Mesenchymal stem cell (in vitro differentiated cells and primary cell): ENCODE measurements at regions not wholly inside any gene's neighbourhood (a gene's known extent, or its start where the extent isn't known, plus 50 kb on each side); places are given as distances from the start of the nearest gene placed in this dataset.

Experiments used
- DNase-seq: peaks from one replicate; pipeline ENCODE4 v3.0.0-alpha.2; 2013
- H2AFZ ChIP-seq: one replicate; pipeline ENCODE4 v1.6.1; 2013; ENCODE audit warnings: low read depth, mild to moderate bottlenecking, control low read depth, inconsistent platforms, low read length, moderate library complexity
- H2AK5ac ChIP-seq: 2 replicates; pipeline ENCODE4 v1.6.1; 2013; ENCODE audit warnings: low read length, moderate library complexity, mild to moderate bottlenecking, inconsistent platforms; ENCODE audit not compliant: severe bottlenecking
- H2BK120ac ChIP-seq: one replicate; pipeline ENCODE4 v1.6.1; 2013; ENCODE audit warnings: low read depth, mild to moderate bottlenecking, inconsistent platforms, low read length, moderate library complexity
- H2BK12ac ChIP-seq, 2 experiments: one replicate each; pipeline ENCODE4 v1.6.1; 2013; ENCODE audit warnings: inconsistent platforms in 2 of 2, low read length in 2 of 2, mild to moderate bottlenecking in 2 of 2, moderate library complexity in 2 of 2, control low read depth in 1 of 2
- H2BK15ac ChIP-seq: one replicate; pipeline ENCODE4 v1.6.1; 2013; ENCODE audit warnings: mild to moderate bottlenecking, low read depth, inconsistent platforms; ENCODE audit not compliant: poor library complexity, severe bottlenecking
- H2BK5ac ChIP-seq: 2 replicates; pipeline ENCODE4 v1.6.1; 2013; ENCODE audit warnings: low read depth, mild to moderate bottlenecking, low read length, control low read depth, inconsistent platforms; ENCODE audit not compliant: poor library complexity, severe bottlenecking
- H3K14ac ChIP-seq, 2 experiments: one replicate each; pipeline ENCODE4 v1.6.1; 2013; ENCODE audit warnings: inconsistent platforms in 2 of 2, low read length in 2 of 2, control low read depth in 1 of 2, mild to moderate bottlenecking in 1 of 2, moderate library complexity in 1 of 2
- H3K18ac ChIP-seq, 2 experiments: one replicate each; pipeline ENCODE4 v1.6.1; 2013; ENCODE audit warnings: inconsistent platforms in 2 of 2, low read length in 2 of 2, control low read depth in 1 of 2, low read depth in 1 of 2, mild to moderate bottlenecking in 1 of 2
- H3K23ac ChIP-seq, 2 experiments: one replicate each; pipeline ENCODE4 v1.6.1; 2013; ENCODE audit warnings: inconsistent platforms in 2 of 2, low read length in 2 of 2, mild to moderate bottlenecking in 2 of 2, moderate library complexity in 2 of 2, control low read depth in 1 of 2
- H3K27ac ChIP-seq: 2 replicates; pipeline ENCODE4 v1.5.1; 2013; ENCODE audit warnings: mild to moderate bottlenecking, moderate library complexity, low read length, control low read depth, inconsistent platforms; ENCODE audit not compliant: poor library complexity, severe bottlenecking
- H3K27me3 ChIP-seq, 2 experiments: 2 replicates each; pipeline versions ENCODE4 v1.6.1 to v1.7.0; 2013; ENCODE audit warnings: low read length in 2 of 2, mild to moderate bottlenecking in 2 of 2, moderate library complexity in 2 of 2, control low read depth in 1 of 2, inconsistent platforms in 1 of 2; ENCODE audit not compliant: control insufficient read depth in 1 of 2, insufficient read depth in 1 of 2
- H3K36me3 ChIP-seq, 2 experiments: 2 replicates each; pipeline versions ENCODE4 v1.6.1 to v1.7.0; 2013; ENCODE audit warnings: low read length in 2 of 2, control low read depth in 1 of 2, inconsistent platforms in 1 of 2, low read depth in 1 of 2, mild to moderate bottlenecking in 1 of 2; ENCODE audit not compliant: insufficient read depth in 2 of 2, control insufficient read depth in 1 of 2
- H3K4ac ChIP-seq, 2 experiments: one replicate each; pipeline ENCODE4 v1.6.1; 2013; ENCODE audit warnings: inconsistent platforms in 2 of 2, low read length in 2 of 2, mild to moderate bottlenecking in 2 of 2, moderate library complexity in 2 of 2, control low read depth in 1 of 2, low read depth in 1 of 2
- H3K4me1 ChIP-seq: 2 replicates; pipeline ENCODE4 v1.6.1; 2013; ENCODE audit warnings: low read depth, low read length, control low read depth; ENCODE audit not compliant: control insufficient read depth, insufficient read depth
- H3K4me2 ChIP-seq: 2 replicates; pipeline ENCODE4 v1.6.1; 2013; ENCODE audit warnings: low read length, mild to moderate bottlenecking, inconsistent platforms; ENCODE audit not compliant: poor library complexity, severe bottlenecking
- H3K4me3 ChIP-seq, 2 experiments: 2 replicates each; pipeline versions ENCODE4 v1.5.1 to v1.7.0; 2013; ENCODE audit warnings: low read length in 2 of 2, mild to moderate bottlenecking in 2 of 2, control low read depth in 1 of 2, low read depth in 1 of 2; ENCODE audit not compliant: insufficient read depth in 1 of 2
- H3K79me1 ChIP-seq: replicated peaks from 2 replicates; pipeline ENCODE4 v1.6.1; 2013; ENCODE audit warnings: mild to moderate bottlenecking, control low read depth, low read length, inconsistent platforms; ENCODE audit not compliant: poor library complexity, severe bottlenecking
- H3K9ac ChIP-seq: 2 replicates; pipeline ENCODE4 v1.7.0; 2013; ENCODE audit warnings: mild to moderate bottlenecking, low read length, moderate library complexity
- H3K9me3 ChIP-seq: 2 replicates; pipeline ENCODE4 v1.7.0; 2013; ENCODE audit warnings: mild to moderate bottlenecking, low read length; ENCODE audit not compliant: control insufficient read depth
- H4K8ac ChIP-seq: one replicate; pipeline ENCODE4 v1.6.1; 2013; ENCODE audit warnings: inconsistent platforms, mild to moderate bottlenecking, low read length, moderate library complexity
- H4K91ac ChIP-seq: one replicate; pipeline ENCODE4 v1.6.1; 2013; ENCODE audit warnings: mild to moderate bottlenecking, low read length, inconsistent platforms
- WGBS: methylation state at CpG from one replicate; pipeline ENCODE4 v1.1.7; 2013; ENCODE audit warnings: mixed read lengths; 5-methylcytosine and 5-hydroxymethylcytosine counted together

DNA sequence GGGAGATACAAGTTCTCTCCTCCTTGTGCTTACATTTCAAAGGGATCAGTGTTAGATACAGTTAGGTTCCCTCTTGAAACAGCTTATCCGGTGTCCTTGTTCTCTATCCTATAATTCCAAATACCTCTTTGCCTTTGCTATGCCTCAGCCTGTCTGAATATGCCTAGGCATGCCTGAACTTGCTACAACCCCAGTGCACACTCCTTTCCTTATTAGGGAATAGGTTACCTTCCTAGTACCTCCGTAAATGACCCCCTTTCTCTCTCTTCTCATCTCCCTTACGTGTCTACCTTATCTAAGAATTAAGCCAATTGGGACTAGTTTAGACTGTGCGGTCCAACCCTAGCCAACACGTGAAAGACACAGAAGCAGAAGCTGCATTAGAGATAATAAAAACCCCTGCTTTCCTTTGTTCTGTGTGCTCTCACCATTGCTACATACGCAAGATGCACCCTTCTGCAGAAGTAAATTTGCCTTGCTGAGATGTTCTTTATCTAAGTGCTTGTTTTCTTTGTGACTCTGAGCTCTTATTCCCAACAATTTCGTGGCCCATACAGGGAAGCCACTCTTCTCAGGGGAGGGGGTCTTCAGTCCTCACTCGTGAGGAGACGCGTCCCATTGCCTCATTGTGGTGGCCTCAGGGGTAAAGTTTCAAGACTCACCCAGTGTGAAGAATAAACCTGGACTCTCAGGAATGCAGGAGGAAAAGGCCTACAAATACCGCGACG lies 802.1 kb downstream of the PLA2G4A start:
- Histone ChIP-seq H3K79me1 (no peaks in the 10 kb centered on the region), H3K9ac (no peak overlapping the region), H2BK5ac (no peak overlapping the region), H2BK15ac (no peak overlapping the region), H3K14ac (no peak overlapping the region), H4K91ac (no peak overlapping the region), H2BK12ac (no peak overlapping the region), H2BK120ac (no peak overlapping the region), H2AK5ac (no peak overlapping the region), H3K9me3 (peaks cover 24% of the 10 kb centered on the region), H3K4me3 (no peak overlapping the region), H3K18ac (no peak overlapping the region), H3K23ac (no peak overlapping the region), H3K27ac (no peak overlapping the region), H3K4me1 (no peaks in the 10 kb centered on the region), H3K36me3 (no peaks in the 10 kb centered on the region), H2AFZ (no peak overlapping the region), H3K4me2 (no peak overlapping the region), H3K4ac (no peak overlapping the region), H4K8ac (no peak overlapping the region), H3K27me3 (no peaks in the 10 kb centered on the region)
- 92% methylated on average over 13 of the region's 13 CpGs for WGBS
- DNase-seq = no peak

GRCh38 chr1:187631381-187631675 lies 802.6 kb downstream of the PLA2G4A start:
- no peak overlapping the region for H2BK5ac ChIP-seq
- H4K8ac ChIP-seq = no peak overlapping the region
- H3K9me3 ChIP-seq = peaks cover 24% of the 10 kb centered on the region
- H3K4me2 ChIP-seq = no peak overlapping the region
- H3K4me1 ChIP-seq = no peaks in the 10 kb centered on the region
- no peak for DNase-seq
- H2AK5ac ChIP-seq = no peak overlapping the region
- H2BK12ac ChIP-seq = no peak overlapping the region
- H3K4me3 ChIP-seq = no peak overlapping the region
- H3K4ac ChIP-seq = no peak overlapping the region
- H2BK15ac ChIP-seq = no peak overlapping the region
- H3K36me3 ChIP-seq = no peaks in the 10 kb centered on the region
- H3K9ac ChIP-seq = no peak overlapping the region
- no peak overlapping the region for H4K91ac ChIP-seq
- H3K14ac ChIP-seq = no peak overlapping the region
- H2AFZ ChIP-seq = no peak overlapping the region
- 87% methylated on average over 5 of the region's 5 CpGs for WGBS
- H2BK120ac ChIP-seq = no peak overlapping the region
- no peak overlapping the region for H3K23ac ChIP-seq
- no peak overlapping the region for H3K27ac ChIP-seq
- H3K18ac ChIP-seq = no peak overlapping the region
- H3K79me1 ChIP-seq = no peaks in the 10 kb centered on the region
- no peaks in the 10 kb centered on the region for H3K27me3 ChIP-seq

DNA sequence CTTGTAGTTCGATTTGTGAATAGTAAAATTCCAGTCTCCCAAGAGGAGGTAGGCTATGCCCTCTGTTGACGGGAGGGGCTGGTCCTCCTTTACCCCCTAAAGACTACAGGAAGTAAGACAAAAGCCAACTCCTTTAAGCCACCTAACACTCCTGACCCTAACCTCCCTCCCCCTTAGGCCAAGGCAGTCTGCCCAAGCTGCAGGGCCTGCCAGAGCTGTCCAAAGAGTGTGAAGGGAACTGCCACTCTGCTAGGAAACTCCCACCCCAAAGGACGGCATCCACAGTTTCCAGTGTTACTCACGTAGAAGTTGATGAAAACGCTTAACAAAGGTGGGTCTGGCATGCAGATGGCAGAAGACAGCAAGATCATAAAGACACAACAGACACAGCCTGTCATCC lies 803.2 kb downstream of the PLA2G4A start:
- H3K4me2 ChIP-seq = no peak overlapping the region
- no peaks in the 10 kb centered on the region for H3K79me1 ChIP-seq
- no peaks in the 10 kb centered on the region for H3K4me1 ChIP-seq
- no peak overlapping the region for H3K9ac ChIP-seq
- H2AK5ac ChIP-seq = no peak overlapping the region
- H3K27ac ChIP-seq = no peak overlapping the region
- no peak overlapping the region for H4K8ac ChIP-seq
- H3K9me3 ChIP-seq = peaks cover 24% of the 10 kb centered on the region
- no peak overlapping the region for H2AFZ ChIP-seq
- no peak overlapping the region for H3K14ac ChIP-seq
- H3K23ac ChIP-seq = no peak overlapping the region
- no peak overlapping the region for H3K18ac ChIP-seq
- no peaks in the 10 kb centered on the region for H3K27me3 ChIP-seq
- H3K4ac ChIP-seq = no peak overlapping the region
- H4K91ac ChIP-seq = no peak overlapping the region
- no peak for DNase-seq
- H2BK15ac ChIP-seq = no peak overlapping the region
- no peaks in the 10 kb centered on the region for H3K36me3 ChIP-seq
- H3K4me3 ChIP-seq = no peak overlapping the region
- no peak overlapping the region for H2BK12ac ChIP-seq
- no peak overlapping the region for H2BK5ac ChIP-seq
- 95% methylated on average over 4 of the region's 5 CpGs for WGBS
- no peak overlapping the region for H2BK120ac ChIP-seq

DNA sequence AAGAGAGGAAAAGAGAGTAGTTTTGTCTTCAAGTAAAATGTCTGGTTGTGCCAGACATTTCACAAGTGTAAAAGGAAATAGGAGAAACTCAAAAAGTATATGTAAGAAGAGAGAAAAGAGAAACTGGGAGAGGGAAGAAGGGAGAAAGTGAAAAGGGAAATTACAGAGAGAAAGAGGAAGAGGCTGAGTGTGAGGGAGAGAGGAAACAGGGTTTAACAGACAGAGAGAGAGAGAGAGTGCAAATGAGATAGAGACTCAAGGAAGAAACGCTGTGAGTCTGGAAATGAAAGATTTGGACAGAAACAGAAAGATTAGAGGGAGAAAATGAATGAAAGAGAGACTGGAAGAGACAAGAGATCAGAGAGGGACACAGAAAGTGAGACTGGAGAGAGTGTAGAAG lies 806.2 kb downstream of the PLA2G4A start:
- 89% methylated on average over 1 of the region's 1 CpG for WGBS
- no peak overlapping the region for H2AFZ ChIP-seq
- no peak overlapping the region for H3K18ac ChIP-seq
- H3K4me1 ChIP-seq = no peaks in the 10 kb centered on the region
- H2BK120ac ChIP-seq = no peak overlapping the region
- H3K23ac ChIP-seq = no peak overlapping the region
- no peak overlapping the region for H3K27ac ChIP-seq
- no peak overlapping the region for H3K14ac ChIP-seq
- no peak overlapping the region for H4K8ac ChIP-seq
- H2BK15ac ChIP-seq = no peak overlapping the region
- peaks cover 29% of the 10 kb centered on the region for H3K9me3 ChIP-seq
- H4K91ac ChIP-seq = no peak overlapping the region
- H3K27me3 ChIP-seq = no peaks in the 10 kb centered on the region
- no peak overlapping the region for H3K9ac ChIP-seq
- no peak overlapping the region for H2AK5ac ChIP-seq
- H3K4me3 ChIP-seq = no peak overlapping the region
- no peaks in the 10 kb centered on the region for H3K36me3 ChIP-seq
- no peak overlapping the region for H3K4ac ChIP-seq
- no peak overlapping the region for H2BK5ac ChIP-seq
- DNase-seq = no peak
- H3K4me2 ChIP-seq = no peak overlapping the region
- H2BK12ac ChIP-seq = no peak overlapping the region
- no peaks in the 10 kb centered on the region for H3K79me1 ChIP-seq
